H1 (cell line): ENCODE measurements at regions not wholly inside any gene's neighbourhood (a gene's known extent, or its start where the extent isn't known, plus 50 kb on each side); places are given as distances from the start of the nearest gene placed in this dataset.

Experiments used
- CTCF ChIA-PET: fragments of 300-600 bp; sonication (Branson Sonifier 250); formaldehyde crosslinking; loops from one replicate; lab custom pipeline; 2021; ENCODE audit not compliant: partially characterized antibody; lab: Charles Lee
- POLR2A ChIA-PET: fragments of 300-600 bp; sonication (Branson Sonifier 250); formaldehyde crosslinking; loops from one replicate; lab custom pipeline; 2021; ENCODE audit warnings: inconsistent platforms; ENCODE audit not compliant: partially characterized antibody; lab: Charles Lee
- DNase-seq, 2 experiments: peaks; one replicate each; pipeline versions ENCODE4 v3.0.0 to v3.0.0-alpha.2; 2010 to 2022; ENCODE audit warnings: low spot score in 2 of 2, low read depth in 1 of 2, mixed read lengths in 1 of 2
- FAIRE-seq: peaks from 2 replicates; lab custom pipeline; 2011; peaks lifted over from hg19 to GRCh38; lab: Jason Lieb, UNC
- H2AFZ ChIP-seq: 2 replicates; pipeline ENCODE4 v1.8.1; 2012; ENCODE audit warnings: low read length, inconsistent platforms
- H2AK5ac ChIP-seq: 2 replicates; pipeline ENCODE4 v1.6.1; 2013; ENCODE audit warnings: low read depth, low read length
- H2BK120ac ChIP-seq: replicated peaks from 2 replicates; pipeline ENCODE3; 2013; ENCODE audit warnings: low read depth, low read length, inconsistent platforms
- H2BK12ac ChIP-seq: 2 replicates; pipeline ENCODE4 v1.6.1; 2013; ENCODE audit warnings: low read depth, low read length
- H2BK15ac ChIP-seq: 2 replicates; pipeline ENCODE4 v1.6.1; 2013; ENCODE audit warnings: low read length
- H2BK20ac ChIP-seq: 2 replicates; pipeline ENCODE4 v1.6.1; 2013; ENCODE audit warnings: low read length
- H2BK5ac ChIP-seq: 2 replicates; pipeline ENCODE4 v1.6.1; 2013; ENCODE audit warnings: low read depth, low read length
- H3K14ac ChIP-seq: 2 replicates; pipeline ENCODE4 v1.6.1; 2013; ENCODE audit warnings: inconsistent platforms; ENCODE audit not compliant: insufficient read length
- H3K18ac ChIP-seq: 2 replicates; pipeline ENCODE4 v1.6.1; 2013; ENCODE audit warnings: low read length; ENCODE audit errors: extremely low read depth
- H3K23ac ChIP-seq: 2 replicates; pipeline ENCODE4 v1.6.1; 2013; ENCODE audit warnings: inconsistent platforms; ENCODE audit not compliant: insufficient read length
- H3K23me2 ChIP-seq: 2 replicates; pipeline ENCODE4 v1.6.1; 2013; ENCODE audit warnings: low read depth, low read length
- H3K27ac ChIP-seq: 2 replicates; pipeline ENCODE4 v1.6.1; 2011; ENCODE audit warnings: low read depth, low read length, inconsistent platforms
- H3K27me3 ChIP-seq, 4 experiments: replicated peaks in 1 of 4; 1 replicate in 1 of 4; 2 replicates in 3 of 4; pipeline versions ENCODE4 v1.6.1 to v1.8.1; 2011 to 2013; ENCODE audit warnings: low read length in 3 of 4, mild to moderate bottlenecking in 3 of 4, inconsistent platforms in 2 of 4, mixed read lengths in 2 of 4, moderate library complexity in 1 of 4; ENCODE audit not compliant: control insufficient read depth in 3 of 4, insufficient read depth in 3 of 4; ENCODE audit errors: extremely low read depth in 1 of 4
- H3K36me3 ChIP-seq, 4 experiments: 2 replicates each; pipeline versions ENCODE4 v1.6.1 to v1.8.1; 2011 to 2013; ENCODE audit warnings: mild to moderate bottlenecking in 4 of 4, low read length in 3 of 4, moderate library complexity in 2 of 4, control low read depth in 1 of 4, inconsistent platforms in 1 of 4; ENCODE audit not compliant: insufficient read depth in 4 of 4, control insufficient read depth in 2 of 4
- H3K4ac ChIP-seq: replicated peaks from 2 replicates; pipeline ENCODE3; 2013; ENCODE audit warnings: low read length, low read depth, mixed read lengths, inconsistent platforms; ENCODE audit not compliant: insufficient read length
- H3K4me1 ChIP-seq, 4 experiments: replicated peaks in 1 of 4; 1 replicate in 1 of 4; 2 replicates in 3 of 4; pipeline versions ENCODE4 v1.6.1 to v1.8.1; 2011 to 2013; ENCODE audit warnings: low read length in 3 of 4, inconsistent platforms in 2 of 4, mixed read lengths in 1 of 4; ENCODE audit not compliant: insufficient read depth in 4 of 4, control insufficient read depth in 3 of 4
- H3K4me2 ChIP-seq, 2 experiments: 2 replicates each; pipeline versions ENCODE4 v1.6.1 to v1.8.1; 2011 to 2013; ENCODE audit warnings: low read depth in 2 of 2, low read length in 2 of 2, control low read depth in 1 of 2, inconsistent platforms in 1 of 2, mild to moderate bottlenecking in 1 of 2; ENCODE audit not compliant: insufficient read depth in 1 of 2
- H3K4me3 ChIP-seq, 4 experiments: fragments of 200-600, 300-600 bp in 1 of 4; sonication (generic), shearing (Covaris generic), sonication (Bioruptor Twin) in 1 of 4; 2 replicates each; pipeline versions ENCODE4 v1.5.1 to v1.8.1; 2011 to 2016; ENCODE audit warnings: low read length in 4 of 4, low read depth in 3 of 4, control low read depth in 2 of 4, inconsistent platforms in 2 of 4, mild to moderate bottlenecking in 2 of 4, mixed read lengths in 1 of 4, moderate library complexity in 1 of 4; ENCODE audit not compliant: insufficient read depth in 2 of 4; ENCODE audit errors: extremely low read depth in 1 of 4
- H3K56ac ChIP-seq: replicated peaks from 2 replicates; pipeline ENCODE3; 2013; ENCODE audit warnings: low read depth, mild to moderate bottlenecking, mixed read lengths, low read length, inconsistent platforms; ENCODE audit not compliant: insufficient read length
- H3K79me1 ChIP-seq: 2 replicates; pipeline ENCODE4 v1.6.1; 2013; ENCODE audit warnings: low read depth, low read length, control low read depth
- H3K79me2 ChIP-seq, 2 experiments: 2 replicates each; pipeline versions ENCODE4 v1.6.1 to v1.8.1; 2012 to 2013; ENCODE audit warnings: low read length in 2 of 2, mild to moderate bottlenecking in 2 of 2, inconsistent platforms in 1 of 2; ENCODE audit not compliant: insufficient read depth in 2 of 2, control insufficient read depth in 1 of 2
- H3K9ac ChIP-seq, 4 experiments: replicated peaks in 1 of 4; 1 replicate in 1 of 4; 2 replicates in 3 of 4; pipeline versions ENCODE4 v1.6.1 to v1.8.1; 2011 to 2013; ENCODE audit warnings: low read depth in 3 of 4, low read length in 3 of 4, control low read depth in 2 of 4, mild to moderate bottlenecking in 2 of 4, moderate library complexity in 2 of 4, inconsistent platforms in 1 of 4; ENCODE audit errors: extremely low read depth in 1 of 4
- H3K9me3 ChIP-seq, 2 experiments: 2 replicates each; pipeline versions ENCODE4 v1.6.1 to v1.8.1; 2012 to 2013; ENCODE audit warnings: mild to moderate bottlenecking in 2 of 2, moderate library complexity in 2 of 2, control low read depth in 1 of 2, inconsistent platforms in 1 of 2, low read depth in 1 of 2, low read length in 1 of 2, mixed read lengths in 1 of 2; ENCODE audit not compliant: insufficient read depth in 2 of 2
- H4K20me1 ChIP-seq, 2 experiments: replicated peaks in 1 of 2; 2 replicates each; pipeline versions ENCODE3 to v1.8.1; 2011 to 2013; ENCODE audit warnings: inconsistent platforms in 2 of 2, low read length in 2 of 2, mild to moderate bottlenecking in 1 of 2; ENCODE audit not compliant: insufficient read depth in 2 of 2, control insufficient read depth in 1 of 2
- H4K5ac ChIP-seq: 2 replicates; pipeline ENCODE4 v1.6.1; 2013; ENCODE audit warnings: low read length, low read depth, mixed read lengths, inconsistent platforms; ENCODE audit not compliant: insufficient read length
- H4K8ac ChIP-seq: 2 replicates; pipeline ENCODE4 v1.8.0; 2013; ENCODE audit warnings: mild to moderate bottlenecking, moderate library complexity, low read length, inconsistent platforms; ENCODE audit not compliant: insufficient read depth; ENCODE audit errors: extremely low read depth
- H4K91ac ChIP-seq: replicated peaks from 2 replicates; pipeline ENCODE3; 2013; ENCODE audit warnings: low read length, mixed read lengths, inconsistent platforms; ENCODE audit not compliant: insufficient read length
- ASH2L ChIP-seq: fragments of 200-600, 300-600 bp; sonication (generic); IDR thresholded peaks from one replicate; pipeline ENCODE4 v1.7.1; 2017; ENCODE audit warnings: low read length
- CBX8 ChIP-seq: fragments of 300-800, 300-1000 bp; sonication (generic); IDR thresholded peaks from 2 replicates; pipeline ENCODE4 v1.7.1; 2016; ENCODE audit warnings: low read depth, low read length, borderline replicate concordance
- HDAC6 ChIP-seq: IDR thresholded peaks from one replicate; pipeline ENCODE4 v1.7.1; 2012; ENCODE audit warnings: low read depth, mild to moderate bottlenecking, inconsistent platforms, low read length, moderate library complexity
- KDM4A ChIP-seq: IDR thresholded peaks from one replicate; pipeline ENCODE4 v1.7.1; 2012; ENCODE audit warnings: low read depth, mild to moderate bottlenecking, moderate library complexity, low read length, inconsistent platforms; ENCODE audit not compliant: severe bottlenecking
- POLR2A ChIP-seq, 2 experiments: IDR thresholded peaks; 1 replicate in 1 of 2; 2 replicates in 1 of 2; pipeline ENCODE4 v1.6.1; 2011; ENCODE audit warnings: low read depth in 2 of 2, low read length in 2 of 2, mild to moderate bottlenecking in 2 of 2; ENCODE audit errors: control extremely low read depth in 1 of 2
- POLR2AphosphoS5 ChIP-seq: IDR thresholded peaks from 2 replicates; pipeline ENCODE4 v1.6.1; 2011; ENCODE audit warnings: low read depth, low read length
- RBBP5 ChIP-seq: IDR thresholded peaks from 2 replicates; pipeline ENCODE4 v1.7.1; 2012; ENCODE audit warnings: low read depth, mild to moderate bottlenecking, inconsistent platforms, low read length, moderate library complexity, borderline replicate concordance
- RNF2 ChIP-seq: fragments of 200-900, 300-1000 bp; sonication (generic); IDR thresholded peaks from 2 replicates; pipeline ENCODE4 v1.7.1; 2016; ENCODE audit warnings: borderline replicate concordance, low read depth, mild to moderate bottlenecking, antibody characterized with exemption, low read length; ENCODE audit not compliant: poor library complexity, severe bottlenecking; ENCODE audit errors: missing control alignments
- SIN3A ChIP-seq, 2 experiments: IDR thresholded peaks in 1 of 2; conservative IDR thresholded peaks in 1 of 2; 2 replicates each; pipeline ENCODE4 v1.6.1; 2011 to 2012; ENCODE audit warnings: low read length in 2 of 2, improper control_type of control experiment in 1 of 2, low read depth in 1 of 2, mild to moderate bottlenecking in 1 of 2
- SIRT6 ChIP-seq: IDR thresholded peaks from one replicate; pipeline ENCODE4 v1.7.1; 2012; ENCODE audit warnings: low read length, inconsistent platforms
- SP1 ChIP-seq: IDR thresholded peaks from 2 replicates; pipeline ENCODE4 v1.6.1; 2011; ENCODE audit warnings: low read depth, low read length
- TAF7 ChIP-seq: optimal IDR thresholded peaks from 2 replicates; pipeline ENCODE3; 2011; ENCODE audit warnings: low read depth, mild to moderate bottlenecking, inconsistent platforms, low read length, moderate library complexity, borderline replicate concordance
- TBP ChIP-seq: IDR thresholded peaks from 2 replicates; pipeline ENCODE4 v1.6.1; 2011; ENCODE audit warnings: low read depth, low read length, improper control_type of control experiment
- WGBS, 2 experiments: shearing (Covaris generic) in 1 of 2; methylation state at CpG; one replicate each; pipeline versions ENCODE4 v1.1.6 to v1.1.7; 2013 to 2015; ENCODE audit warnings: low lambda C conversion rate in 2 of 2, mixed read lengths in 2 of 2, inconsistent platforms in 1 of 2, low coverage in 1 of 2, missing lambda C conversion rate in 1 of 2; ENCODE audit not compliant: insufficient replicate concordance in 2 of 2, insufficient coverage in 1 of 2, insufficient read length in 1 of 2; ENCODE audit errors: extremely low coverage in 1 of 2, missing lambda C conversion rate in 1 of 2; 5-methylcytosine and 5-hydroxymethylcytosine counted together
- TF ChIP-seq, protein P1 (sequence below): IDR thresholded peaks from 2 replicates; pipeline ENCODE4 v1.6.1; 2012; ENCODE audit warnings: inconsistent platforms

DNA sequence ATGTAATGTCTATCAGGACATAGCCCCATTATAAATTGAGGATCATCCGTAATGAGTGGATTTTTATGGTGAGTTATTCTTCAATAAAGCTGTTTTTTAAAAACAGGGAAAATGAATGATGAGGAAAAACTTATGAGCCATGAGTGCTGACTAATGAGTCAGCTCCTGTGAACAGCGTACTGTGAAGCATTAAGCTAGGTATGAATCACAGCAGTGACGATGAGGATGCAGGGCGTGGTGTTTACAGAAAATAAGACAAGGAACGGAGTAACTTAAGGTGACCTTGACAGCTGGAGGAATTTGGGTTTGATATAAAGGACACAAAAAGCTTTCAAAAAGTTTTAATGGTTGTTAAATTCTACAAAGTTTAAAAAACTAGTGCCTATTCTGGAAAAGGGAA is 96.3 kb downstream of the FOXF2 start:
- FAIRE-seq (no peak), DNase-seq (no peak)
- no peaks in the 10 kb centered on the region for H3K9me3 ChIP-seq
- no peak overlapping the region for H3K4me2 ChIP-seq
- H3K18ac ChIP-seq, result no peak overlapping the region
- H4K5ac ChIP-seq, result no peak overlapping the region
- H3K79me2 ChIP-seq, result no peaks in the 10 kb centered on the region
- H2AFZ ChIP-seq, result no peak overlapping the region
- no peak overlapping the region for H3K56ac ChIP-seq
- no peak overlapping the region for H3K14ac ChIP-seq
- H2BK20ac ChIP-seq, result no peak overlapping the region
- no peaks in the 10 kb centered on the region for H4K20me1 ChIP-seq
- no peaks in the 10 kb centered on the region for H3K36me3 ChIP-seq
- POLR2A ChIA-PET, result interaction anchor here (0.7 kb wide), 1 partner anchor 12 kb away, joined by 3 read pairs; no protein-coding TSS in a partner anchor
- no peak overlapping the region for H4K8ac ChIP-seq
- no peaks in the 10 kb centered on the region for H3K27me3 ChIP-seq
- H3K9ac ChIP-seq, result no peak overlapping the region
- WGBS, 2 experiments, result 91% methylated on average over 5 of the region's 5 CpGs; no CpG with 5 or more reads in 1 of the 2 experiments
- no peak overlapping the region for H2BK120ac ChIP-seq
- H3K27ac ChIP-seq, result no peak overlapping the region
- H3K4ac ChIP-seq, result no peak overlapping the region
- H2BK5ac ChIP-seq, result no peak overlapping the region
- no peak overlapping the region for H2BK15ac ChIP-seq
- CTCF ChIA-PET, result interaction anchor here (0.6 to 2.1 kb wide), 4 partner anchors 9 to 159 kb away, joined by 3 to 6 read pairs (median 3); no protein-coding TSS in a partner anchor
- no peak overlapping the region for H2BK12ac ChIP-seq
- H3K79me1 ChIP-seq, result no peaks in the 10 kb centered on the region
- H3K23me2 ChIP-seq, result no peaks in the 10 kb centered on the region; the same call in 1 of the 2 replicates
- H2AK5ac ChIP-seq, result no peak overlapping the region
- H4K91ac ChIP-seq, result no peak overlapping the region
- H3K4me1 ChIP-seq, result no peaks in the 10 kb centered on the region; a peak in 2 of 7 replicates
- no peak overlapping the region for H3K23ac ChIP-seq
- no peak overlapping the region for H3K4me3 ChIP-seq
- TF ChIP-seq CBX8 (no peak), KDM4A (no peak), HDAC6 (no peak), SIN3A (conservative IDR thresholded peaks at IDR 0.05 in 1 of 2, IDR thresholded peaks at IDR 0.05 in 1 of 2; ENCODE audit: low read depth in 1 of 2, low read length in 2 of 2) (no peak), RBBP5 (no peak), TBP (no peak), ASH2L (no peak), RNF2 (no peak), POLR2AphosphoS5 (no peak), SIRT6 (no peak), TAF7 (no peak), POLR2A (IDR thresholded peaks at IDR 0.05; ENCODE audit: control extremely low read depth in 1 of 2, low read depth in 2 of 2, low read length in 2 of 2) (no peak), SP1 (no peak)
- TF ChIP-seq, protein P1, sequence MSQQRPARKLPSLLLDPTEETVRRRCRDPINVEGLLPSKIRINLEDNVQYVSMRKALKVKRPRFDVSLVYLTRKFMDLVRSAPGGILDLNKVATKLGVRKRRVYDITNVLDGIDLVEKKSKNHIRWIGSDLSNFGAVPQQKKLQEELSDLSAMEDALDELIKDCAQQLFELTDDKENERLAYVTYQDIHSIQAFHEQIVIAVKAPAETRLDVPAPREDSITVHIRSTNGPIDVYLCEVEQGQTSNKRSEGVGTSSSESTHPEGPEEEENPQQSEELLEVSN, result no peak
